NCI-H748 treated with DMSO at 0.1 percent for 48 hours (cell line): ENCODE measurements at regions not wholly inside any gene's neighbourhood (a gene's known extent, or its start where the extent isn't known, plus 50 kb on each side); places are given as distances from the start of the nearest gene placed in this dataset.
"Not testable (repeated sequence)": the region's sequence is repeated elsewhere in the genome, so short reads cannot be mapped to it uniquely, and the experiment has no call there.

Source experiments
- DNase-seq: peaks from one replicate; lab custom pipeline; 2025; lab: John Stamatoyannopoulos, UW

DNA sequence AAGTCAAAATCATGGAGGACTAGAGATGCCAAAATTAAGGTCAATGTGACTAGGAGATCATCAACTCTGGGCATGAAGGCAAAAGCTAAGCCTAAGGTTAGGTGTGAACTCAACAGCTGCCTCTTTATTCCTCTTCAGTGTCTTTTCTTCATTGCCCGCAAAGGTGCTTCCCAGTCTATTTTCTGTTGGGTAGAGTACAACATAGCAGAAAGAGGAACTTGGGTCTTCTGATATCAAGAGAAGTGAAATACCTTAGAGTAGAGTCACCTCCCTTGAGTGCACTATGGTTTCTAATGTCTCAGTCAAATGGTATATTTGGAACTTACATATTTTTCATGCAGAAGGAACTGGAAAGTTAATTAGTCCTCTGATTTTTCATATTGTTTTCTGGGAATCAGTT, 122.5 kb upstream of the GRIN3A start:
- no peak for DNase-seq

DNA sequence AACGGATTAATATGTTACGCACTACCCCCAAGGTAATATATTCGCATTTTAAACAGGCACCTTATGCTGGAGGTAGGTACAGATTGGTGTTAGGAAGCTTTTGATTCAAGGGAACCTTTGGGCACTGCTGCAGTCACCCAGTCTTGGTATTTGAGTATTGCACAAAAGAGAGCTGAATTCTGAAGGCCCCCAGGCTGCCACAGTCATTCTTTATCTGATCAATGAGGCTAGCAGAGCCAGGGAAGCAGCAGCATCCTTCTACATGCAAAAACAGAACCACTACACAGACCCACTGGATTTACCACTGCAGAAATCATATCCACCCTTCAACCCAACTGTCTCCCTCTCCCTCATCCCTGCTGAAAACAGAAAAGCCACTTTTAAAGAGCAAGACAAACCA, 121.2 kb upstream of the GRIN3A start:
- DNase-seq: no peak

DNA sequence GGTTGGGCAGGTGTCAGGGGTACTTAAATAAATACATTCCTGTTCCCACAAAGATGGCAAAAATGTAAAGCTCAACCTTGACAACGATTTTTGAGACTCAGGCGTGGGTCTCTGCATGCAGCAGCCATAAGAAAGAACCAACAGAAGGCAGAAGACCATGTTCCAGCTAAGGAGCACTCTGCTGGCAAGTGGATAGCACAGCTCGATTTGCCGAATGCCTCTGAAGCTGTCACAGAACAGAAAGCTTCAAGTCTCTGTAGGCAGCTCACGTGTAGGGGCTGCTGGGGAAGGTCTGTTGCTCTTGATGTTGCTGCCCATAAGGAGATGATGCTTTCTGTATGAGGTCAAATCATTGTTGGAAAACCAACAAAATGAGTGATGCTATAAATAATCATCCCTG, 119.6 kb upstream of the GRIN3A start:
- DNase-seq: no peak

DNA sequence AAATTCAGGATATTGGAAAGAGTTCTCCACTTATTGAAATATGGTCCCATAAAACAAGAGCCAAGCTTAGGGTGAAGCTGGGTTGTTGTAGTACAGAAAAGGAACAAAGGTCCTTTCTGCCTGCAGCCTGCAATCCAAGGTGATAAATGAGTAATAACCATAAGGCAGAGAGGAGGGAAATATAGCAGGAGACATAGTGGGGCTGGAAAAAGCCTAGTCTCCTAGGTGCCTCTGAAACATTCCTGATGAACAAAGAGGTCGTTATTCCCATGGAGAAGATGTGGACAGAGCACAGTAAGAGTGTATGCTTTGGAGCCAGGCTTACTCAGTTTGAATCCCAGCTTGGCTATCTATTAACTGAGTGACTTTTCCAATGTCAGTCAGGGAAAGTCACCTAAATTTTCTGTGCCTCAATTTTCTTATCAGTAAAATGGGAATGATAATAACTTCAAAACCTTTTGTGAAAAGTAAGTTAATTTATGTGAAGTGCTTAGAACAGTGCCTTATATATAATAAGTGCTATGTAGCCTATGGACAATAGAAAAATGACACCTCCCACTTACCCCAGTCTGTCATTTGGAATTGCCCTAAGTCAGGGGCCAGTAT, 110.8 kb upstream of the GRIN3A start:
- no peak for DNase-seq

DNA sequence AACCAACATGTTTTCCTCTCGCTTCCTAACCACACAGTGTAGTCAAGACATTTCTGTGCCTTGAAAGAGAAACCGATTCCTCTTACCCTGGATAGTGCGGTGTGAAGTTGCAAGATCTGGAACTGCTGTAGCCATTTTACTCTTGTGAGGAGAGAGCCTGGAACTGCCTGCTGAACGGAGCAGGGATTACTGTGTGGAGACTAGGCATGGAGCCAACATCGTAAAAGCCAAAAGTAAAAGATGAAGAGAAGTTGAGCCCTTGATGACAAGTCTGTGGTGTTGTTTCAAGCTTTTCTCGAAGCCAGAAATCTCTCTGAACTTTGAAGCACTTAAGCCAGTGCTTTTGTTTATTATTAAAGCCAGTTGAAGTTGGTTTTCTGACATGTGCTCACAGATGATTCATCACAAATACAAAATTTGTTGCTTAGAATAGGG, 110.1 kb upstream of the GRIN3A start:
- no peak for DNase-seq

DNA sequence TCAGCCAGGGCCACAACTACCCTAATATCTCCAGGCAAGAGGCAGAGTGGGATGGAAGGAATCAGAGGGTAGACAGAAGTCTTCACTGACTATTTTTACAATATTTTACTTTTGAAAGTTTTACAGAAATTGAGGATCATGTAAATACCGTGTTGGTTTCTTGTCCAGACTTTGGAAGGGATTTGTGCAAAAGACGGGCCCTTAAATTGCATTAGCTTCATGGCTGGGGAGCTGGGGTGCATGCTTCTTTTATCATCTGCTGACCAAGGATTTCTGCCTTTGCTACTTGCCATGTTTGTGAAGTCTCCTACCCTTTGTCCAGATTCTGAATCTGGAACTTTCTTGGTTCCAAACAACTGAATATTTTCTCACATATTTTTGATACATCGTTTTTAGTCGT, 107.7 kb upstream of the GRIN3A start:
- no peak for DNase-seq

DNA sequence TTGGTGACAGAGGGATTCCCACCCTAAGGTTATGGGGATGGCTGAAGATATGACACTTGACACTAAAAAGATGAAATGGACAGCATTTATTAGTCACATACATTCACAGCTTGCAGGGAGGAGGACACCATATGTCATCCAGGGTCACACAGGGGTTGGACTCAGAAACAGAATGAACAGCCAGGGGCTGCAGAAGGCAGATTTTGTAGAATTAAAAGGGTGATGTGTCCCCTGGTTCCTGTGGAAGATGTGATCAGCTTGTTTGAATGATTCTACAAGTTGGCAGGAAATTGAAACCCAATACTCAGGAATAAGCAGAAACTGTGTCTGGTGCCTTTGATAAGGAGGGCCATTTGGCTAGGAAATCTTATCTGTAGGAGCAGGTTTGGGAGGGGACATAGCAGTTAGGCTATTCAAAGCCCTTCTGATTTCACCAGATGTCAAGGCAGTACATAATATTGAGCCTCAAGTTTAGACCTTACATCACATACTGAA, 102.3 kb upstream of the GRIN3A start:
- DNase-seq: no peak

DNA sequence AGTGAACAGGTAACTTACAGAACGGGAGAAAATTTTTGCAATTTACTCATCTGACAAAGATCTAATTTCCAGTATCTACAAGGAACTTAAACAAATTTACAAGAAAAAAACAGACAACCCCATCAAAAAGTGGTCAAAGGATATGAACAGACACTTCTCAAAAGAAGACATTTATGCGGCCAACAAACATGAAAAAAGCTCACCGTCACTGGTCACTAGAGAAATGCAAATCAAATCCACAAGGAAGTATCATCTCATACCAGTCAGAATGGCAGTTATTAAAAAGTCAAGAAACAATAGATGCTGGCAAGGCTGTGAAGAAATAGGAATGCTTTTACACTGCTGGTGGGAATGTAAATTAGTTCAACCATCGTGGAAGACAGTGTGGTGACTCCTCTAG, 100.5 kb upstream of the GRIN3A start:
- not testable (repeated sequence) for DNase-seq

DNA sequence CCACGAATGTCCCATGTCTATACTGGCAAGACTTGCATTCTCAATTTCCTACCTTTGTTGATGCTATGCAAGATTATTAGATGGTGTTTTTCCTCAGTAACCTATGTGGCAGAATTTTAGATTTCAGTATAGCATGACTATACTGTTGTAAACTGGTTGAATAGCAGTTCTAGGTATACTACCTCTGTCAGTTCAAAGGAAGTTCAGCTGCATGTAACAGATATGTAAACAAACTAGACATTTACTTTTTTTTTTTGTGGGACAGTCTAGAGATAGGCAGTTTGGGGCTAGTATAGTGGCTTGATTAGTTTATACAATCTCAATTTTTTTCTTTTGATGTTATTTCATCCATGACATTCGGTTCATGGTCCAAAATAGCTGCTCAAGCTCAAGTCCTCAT, 97.6 kb upstream of the GRIN3A start:
- no peak for DNase-seq

DNA sequence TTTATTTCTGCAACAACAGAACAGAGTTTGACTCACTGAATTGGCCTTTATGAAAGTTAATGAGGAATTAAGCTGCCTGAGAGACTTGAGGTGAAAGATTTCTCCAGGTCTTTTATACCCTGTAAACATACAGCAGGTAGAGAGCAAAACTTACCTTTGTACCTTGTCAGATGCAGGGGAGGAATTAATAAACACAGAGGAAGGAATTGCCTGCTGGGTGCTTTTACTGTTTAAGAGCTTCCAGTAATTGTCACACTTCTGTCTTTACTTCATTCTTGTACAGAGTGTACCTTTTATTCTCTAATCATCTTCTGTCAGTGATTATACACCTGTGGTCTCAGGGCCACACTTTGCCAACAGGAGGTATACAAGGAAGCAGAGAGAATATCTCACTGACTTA, 94.0 kb upstream of the GRIN3A start:
- DNase-seq: no peak

DNA sequence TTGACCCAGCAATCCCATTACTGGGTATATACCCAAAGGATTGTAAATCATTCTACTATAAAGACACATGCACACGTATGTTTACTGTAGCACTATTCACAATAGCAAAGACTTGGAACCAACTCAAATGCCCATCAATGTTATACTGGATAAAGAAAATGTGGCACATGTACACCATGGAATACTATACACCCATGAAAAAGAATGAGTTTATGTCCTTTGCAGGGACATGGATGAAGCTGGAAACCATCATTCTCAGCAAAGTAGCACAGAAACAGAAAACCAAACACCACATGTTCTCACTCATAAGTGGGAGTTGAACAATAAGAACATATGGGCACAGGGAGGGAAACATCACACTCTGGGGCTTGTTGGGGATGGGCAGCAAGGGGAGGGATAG, 83.0 kb upstream of the GRIN3A start:
- not testable (repeated sequence) for DNase-seq

DNA sequence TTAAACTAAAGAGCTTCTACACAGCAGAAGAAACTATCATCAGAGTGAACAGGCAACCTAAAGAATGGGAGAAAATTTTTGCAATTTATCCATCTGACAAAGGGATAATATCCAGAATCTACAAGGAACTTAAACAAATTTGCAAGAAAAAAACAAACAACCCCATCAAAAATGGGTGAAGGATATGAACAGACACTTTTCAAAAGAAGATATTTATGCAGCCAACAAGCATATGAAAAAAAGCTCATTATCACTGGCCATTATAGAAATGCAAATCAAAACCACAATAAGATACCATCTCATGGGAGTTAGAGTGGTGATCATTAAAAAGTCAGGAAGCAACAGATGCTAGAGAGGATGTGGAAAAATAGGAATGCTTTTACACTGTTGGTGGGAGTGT, 82.5 kb upstream of the GRIN3A start:
- not testable (repeated sequence) for DNase-seq

DNA sequence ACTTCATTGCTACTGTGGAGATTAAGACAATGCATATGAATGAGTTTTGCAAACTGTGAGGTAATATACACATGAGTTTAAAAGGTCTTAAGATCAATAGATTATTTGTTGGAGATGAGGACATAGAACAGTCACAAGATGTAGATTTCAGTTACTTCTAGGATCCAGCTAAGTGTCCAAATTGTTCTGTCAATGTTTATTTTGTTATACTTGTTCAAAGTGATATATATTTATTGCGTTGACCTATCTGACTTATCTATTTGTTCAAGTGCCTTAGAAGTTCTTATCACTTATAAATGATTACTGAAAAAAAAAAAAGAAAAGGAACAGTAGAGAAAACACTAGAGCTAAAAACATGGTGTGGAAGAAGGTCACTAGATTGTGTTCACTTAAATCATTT, 75.6 kb upstream of the GRIN3A start:
- DNase-seq: no peak

DNA sequence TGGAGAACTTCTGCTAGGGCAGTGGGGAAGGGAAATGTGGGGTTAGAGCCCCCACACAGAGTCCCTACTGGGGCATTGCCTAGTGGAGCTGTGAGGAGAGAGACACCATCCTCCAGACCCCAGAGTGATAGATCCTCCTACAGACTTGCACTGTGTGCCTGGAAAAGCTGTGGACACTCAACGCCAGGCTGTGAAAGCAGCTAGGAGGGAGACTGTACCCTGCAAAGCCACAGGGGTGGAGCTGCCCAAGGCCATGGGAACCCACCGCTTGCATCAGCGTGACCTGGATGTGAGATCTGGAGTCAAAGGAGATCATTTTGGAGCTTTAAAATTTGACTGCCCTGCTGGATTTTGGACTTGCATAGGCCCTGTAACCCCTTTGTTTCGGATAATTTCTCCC, 69.4 kb upstream of the GRIN3A start:
- not testable (repeated sequence) for DNase-seq

DNA sequence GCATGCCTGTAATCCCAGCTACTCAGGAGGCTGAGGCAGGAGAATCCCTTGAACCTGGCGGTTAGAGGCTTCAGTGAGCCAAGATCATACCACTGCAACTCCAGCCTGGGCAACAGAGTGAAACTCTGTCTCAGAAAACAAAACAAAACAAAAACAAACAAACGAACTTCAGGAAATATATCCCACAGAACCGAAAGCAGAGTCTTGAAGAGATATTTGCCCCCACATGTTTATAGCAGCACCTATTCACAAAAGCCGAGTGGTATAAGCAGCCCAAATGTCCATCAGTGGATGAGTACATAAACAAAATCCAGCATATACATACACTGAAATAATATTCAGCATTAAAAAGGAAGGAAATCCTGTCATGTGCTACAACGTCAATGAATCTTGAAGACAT, 57.6 kb upstream of the GRIN3A start:
- no peak for DNase-seq

DNA sequence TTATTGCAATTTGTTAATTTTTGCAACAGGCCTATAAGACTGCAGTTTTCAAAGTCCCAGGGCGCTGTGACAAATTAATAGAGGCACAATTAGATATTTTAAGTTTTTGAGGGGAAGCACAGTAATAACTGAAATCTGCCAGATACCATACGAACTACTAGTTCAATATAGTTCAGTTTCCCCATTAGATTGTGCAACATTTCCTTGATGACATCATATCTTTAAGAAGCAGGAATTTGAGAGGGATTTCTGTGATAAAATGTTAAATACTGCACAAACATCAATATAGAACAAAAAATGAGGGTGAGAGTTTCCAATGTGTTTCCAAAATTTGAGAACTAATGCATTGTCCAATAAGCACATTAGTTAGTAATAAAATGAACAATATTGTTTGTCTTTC, 56.7 kb upstream of the GRIN3A start:
- DNase-seq: no peak

DNA sequence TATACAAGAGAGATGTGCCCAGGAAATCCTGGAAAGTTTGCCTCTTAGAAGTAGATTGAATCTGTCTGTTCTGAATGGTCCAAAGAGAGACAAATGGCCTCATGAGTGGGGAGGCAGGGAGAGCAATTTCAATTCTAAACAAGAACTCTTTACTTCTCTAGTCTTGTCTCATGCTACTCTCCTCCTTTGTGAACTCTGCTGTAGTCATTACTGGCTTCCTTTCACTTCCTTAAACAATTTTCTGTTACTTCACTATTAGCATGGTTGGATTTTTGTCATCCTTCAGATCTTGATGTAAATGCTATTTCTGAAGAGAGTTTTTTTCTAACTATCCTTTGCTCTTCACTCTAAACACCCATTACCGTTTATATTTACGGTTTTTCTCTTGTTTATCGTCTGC, 54.0 kb upstream of the GRIN3A start:
- no peak for DNase-seq

DNA sequence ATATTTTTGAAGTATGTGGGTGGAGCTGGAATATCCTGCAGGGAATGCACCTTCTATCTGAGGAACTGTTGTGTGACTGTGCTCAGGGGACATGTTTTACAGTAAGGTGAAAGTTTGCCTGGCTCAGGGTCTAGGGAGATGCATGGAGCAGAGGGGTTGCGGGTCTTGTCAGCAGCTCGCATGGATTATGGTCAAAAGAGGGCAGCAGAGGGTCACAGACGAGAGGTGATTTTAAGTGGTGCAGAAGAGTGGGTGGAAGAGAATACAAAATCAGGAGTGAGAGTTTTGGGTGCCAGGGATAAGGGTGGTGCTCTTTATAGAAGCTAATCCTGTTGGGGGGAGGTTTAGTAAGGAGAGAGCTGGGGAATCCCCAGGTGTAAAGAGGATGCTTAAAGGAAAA, 53.5 kb upstream of the GRIN3A start:
- DNase-seq: peak; percentile 54

DNA sequence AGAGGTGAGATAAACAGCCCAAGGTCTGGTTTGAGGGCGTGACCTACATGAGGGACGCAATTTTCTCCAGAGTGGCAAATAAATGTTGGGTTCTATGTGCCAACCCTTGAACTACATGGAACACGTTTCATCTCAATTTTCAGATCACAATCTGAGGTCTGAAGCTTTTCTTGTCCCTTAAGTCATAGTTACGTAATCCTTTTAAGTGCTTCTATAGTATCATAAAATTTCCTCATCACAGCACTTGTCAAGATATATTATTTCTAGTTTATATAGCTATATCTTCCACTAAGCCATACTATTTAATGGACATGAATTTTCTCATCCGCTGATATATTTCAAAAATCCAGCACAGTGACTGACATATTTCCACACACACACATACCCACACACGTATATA, 53.1 kb upstream of the GRIN3A start:
- DNase-seq: no peak
